NT2/D1 (cell line): ENCODE measurements at regions not wholly inside any gene's neighbourhood (a gene's known extent, or its start where the extent isn't known, plus 50 kb on each side); places are given as distances from the start of the nearest gene placed in this dataset.

ENCODE experiments used
- DNase-seq: peaks from one replicate; pipeline ENCODE4 v3.0.0-alpha.2; 2011; ENCODE audit warnings: low read depth, low spot score
- H3K27me3 ChIP-seq: 2 replicates; pipeline ENCODE4 v1.6.0; 2011; ENCODE audit warnings: mild to moderate bottlenecking; ENCODE audit not compliant: insufficient read length, insufficient read depth
- H3K36me3 ChIP-seq: 2 replicates; pipeline ENCODE4 v1.6.1; 2011; ENCODE audit warnings: mild to moderate bottlenecking, low read length, mixed read lengths; ENCODE audit not compliant: insufficient read depth, insufficient read length
- H3K4me1 ChIP-seq: 2 replicates; pipeline ENCODE4 v1.5.1; 2011; ENCODE audit not compliant: insufficient read depth, insufficient read length
- H3K4me3 ChIP-seq: 2 replicates; pipeline ENCODE4 v1.5.1; 2011; ENCODE audit warnings: low read depth; ENCODE audit not compliant: insufficient read length
- H3K9ac ChIP-seq: 2 replicates; pipeline ENCODE4 v1.6.0; 2011; ENCODE audit warnings: low read depth; ENCODE audit not compliant: insufficient read length
- H3K9me3 ChIP-seq: 2 replicates; pipeline ENCODE4 v1.5.1; 2011; ENCODE audit warnings: mild to moderate bottlenecking, low read length; ENCODE audit not compliant: insufficient read depth
- SUZ12 ChIP-seq: IDR thresholded peaks from 2 replicates; pipeline ENCODE4 v1.6.1; 2011; ENCODE audit not compliant: insufficient read length, insufficient read depth; ENCODE audit errors: extremely low read depth
- YY1 ChIP-seq: IDR thresholded peaks from 2 replicates; pipeline ENCODE4 v1.6.1; 2011; ENCODE audit not compliant: insufficient read length, insufficient read depth
- ZNF274 ChIP-seq: IDR thresholded peaks from 2 replicates; pipeline ENCODE4 v1.6.1; 2011; ENCODE audit warnings: mild to moderate bottlenecking, low read depth, low read length

- H3K4me3 ChIP-seq, result no peak overlapping the region
Observed at GRCh38 chr11:97993562-97993961, 1027.2 kb upstream of the CNTN5 start.

GRCh38 chr11:97995874-97996273 is 1024.9 kb upstream of the CNTN5 start:
- Histone ChIP-seq H3K9me3 (no peaks in the 10 kb centered on the region), H3K36me3 (no peaks in the 10 kb centered on the region), H3K4me1 (no peaks in the 10 kb centered on the region), H3K27me3 (no peaks in the 10 kb centered on the region), H3K9ac (no peak overlapping the region), H3K4me3 (no peak overlapping the region)
- TF ChIP-seq SUZ12 (no peak), ZNF274 (no peak), YY1 (no peak)
- no peak for DNase-seq

More at GRCh38 chr11:97993562-97993961, 1027.2 kb upstream of the CNTN5 start:
- no peaks in the 10 kb centered on the region for H3K36me3 ChIP-seq
- H3K9me3 ChIP-seq, result no peaks in the 10 kb centered on the region
- H3K4me1 ChIP-seq, result no peaks in the 10 kb centered on the region
- H3K9ac ChIP-seq, result no peak overlapping the region
- no peak for DNase-seq
- no peak for TF ChIP-seq YY1
- TF ChIP-seq ZNF274, result no peak
- no peaks in the 10 kb centered on the region for H3K27me3 ChIP-seq

GRCh38 chr11:97996762-97997161 is 1024.0 kb upstream of the CNTN5 start:
- Histone ChIP-seq H3K36me3 (no peaks in the 10 kb centered on the region), H3K9me3 (no peaks in the 10 kb centered on the region), H3K9ac (no peak overlapping the region), H3K27me3 (no peaks in the 10 kb centered on the region), H3K4me1 (no peaks in the 10 kb centered on the region), H3K4me3 (no peak overlapping the region)
- DNase-seq, result no peak
- no peak for TF ChIP-seq YY1
- TF ChIP-seq ZNF274, result no peak
- no peak for TF ChIP-seq SUZ12

GRCh38 chr11:98003606-98004371 is 1017.0 kb upstream of the CNTN5 start:
- Histone ChIP-seq H3K27me3 (no peaks in the 10 kb centered on the region), H3K9ac (no peak overlapping the region), H3K4me1 (no peaks in the 10 kb centered on the region), H3K4me3 (no peak overlapping the region), H3K9me3 (no peaks in the 10 kb centered on the region), H3K36me3 (no peaks in the 10 kb centered on the region)
- no peak for DNase-seq
- TF ChIP-seq SUZ12 (no peak), YY1 (no peak), ZNF274 (no peak)

- no peak for TF ChIP-seq SUZ12
- no peak for TF ChIP-seq YY1
- TF ChIP-seq ZNF274, result no peak
- Histone ChIP-seq H3K4me1 (no peaks in the 10 kb centered on the region), H3K9me3 (no peaks in the 10 kb centered on the region; the same call in 1 of the 2 replicates), H3K27me3 (no peaks in the 10 kb centered on the region), H3K36me3 (no peaks in the 10 kb centered on the region), H3K4me3 (no peak overlapping the region), H3K9ac (no peak overlapping the region)
- DNase-seq, result no peak
Observed at GRCh38 chr11:98007072-98007471, 1013.7 kb upstream of the CNTN5 start.

- no peak overlapping the region for H3K9ac ChIP-seq
- no peak overlapping the region for H3K4me3 ChIP-seq
- TF ChIP-seq ZNF274, result no peak
- TF ChIP-seq SUZ12, result no peak
- TF ChIP-seq YY1, result no peak
- H3K9me3 ChIP-seq, result no peaks in the 10 kb centered on the region
- DNase-seq, result no peak
- no peaks in the 10 kb centered on the region for H3K27me3 ChIP-seq
- H3K36me3 ChIP-seq, result no peaks in the 10 kb centered on the region
- H3K4me1 ChIP-seq, result no peaks in the 10 kb centered on the region
Observed at GRCh38 chr11:98027652-98028051, 993.1 kb upstream of the CNTN5 start.

- TF ChIP-seq ZNF274 (no peak), YY1 (no peak), SUZ12 (no peak)
- H3K9ac ChIP-seq, result no peak overlapping the region
- no peaks in the 10 kb centered on the region for H3K36me3 ChIP-seq
- DNase-seq, result no peak
- H3K9me3 ChIP-seq, result no peaks in the 10 kb centered on the region
- no peak overlapping the region for H3K4me3 ChIP-seq
- no peaks in the 10 kb centered on the region for H3K4me1 ChIP-seq
- no peaks in the 10 kb centered on the region for H3K27me3 ChIP-seq
Observed at GRCh38 chr11:98029832-98030231, 990.9 kb upstream of the CNTN5 start.
